MM.1S (cell line): ENCODE measurements at regions not wholly inside any gene's neighbourhood (a gene's known extent, or its start where the extent isn't known, plus 50 kb on each side); places are given as distances from the start of the nearest gene placed in this dataset.

Source experiments
- DNase-seq: peaks from one replicate; pipeline ENCODE4 v3.0.0-alpha.2; 2015
- H2AFZ ChIP-seq: fragments of 300-600 bp; sonication (generic); 2 replicates; pipeline ENCODE4 v1.6.0; 2016; ENCODE audit warnings: antibody characterized with exemption, low read length
- H3F3A ChIP-seq: fragments of 300-600 bp; sonication (generic); 2 replicates; pipeline ENCODE4 v1.6.1; 2016; ENCODE audit warnings: mild to moderate bottlenecking, antibody characterized with exemption, low read length, moderate library complexity, mixed read lengths; ENCODE audit not compliant: insufficient read depth
- H3K27ac ChIP-seq: fragments of 300-600 bp; sonication (generic); 2 replicates; pipeline ENCODE4 v1.5.1; 2016; ENCODE audit warnings: mild to moderate bottlenecking, low read length
- H3K27me3 ChIP-seq: fragments of 300-600 bp; sonication (generic); replicated peaks from 2 replicates; pipeline ENCODE4 v1.6.0; 2016; ENCODE audit warnings: low read length; ENCODE audit not compliant: insufficient read depth
- H3K36me3 ChIP-seq: fragments of 300-600 bp; sonication (generic); replicated peaks from 2 replicates; pipeline ENCODE4 v1.6.1; 2016; ENCODE audit warnings: mild to moderate bottlenecking, low read length, mixed read lengths; ENCODE audit not compliant: insufficient read depth
- H3K4me1 ChIP-seq: fragments of 300-600 bp; sonication (generic); 2 replicates; pipeline ENCODE4 v1.6.1; 2016; ENCODE audit warnings: low read length, mixed read lengths
- H3K4me2 ChIP-seq: fragments of 300-600 bp; sonication (generic); 2 replicates; pipeline ENCODE4 v1.6.0; 2016; ENCODE audit warnings: low read depth, low read length
- H3K4me3 ChIP-seq: fragments of 300-600 bp; sonication (generic); 2 replicates; pipeline ENCODE4 v1.5.1; 2016; ENCODE audit warnings: low read length, mixed read lengths
- H3K79me2 ChIP-seq: fragments of 300-600 bp; sonication (generic); 2 replicates; pipeline ENCODE4 v1.6.1; 2016; ENCODE audit warnings: mixed run types, low read length, mixed read lengths
- H3K9ac ChIP-seq: fragments of 300-600 bp; sonication (generic); 2 replicates; pipeline ENCODE4 v1.6.1; 2016; ENCODE audit warnings: low read length, mixed read lengths
- H3K9me2 ChIP-seq: fragments of 300-600 bp; sonication (generic); replicated peaks from 2 replicates; pipeline ENCODE4 v1.6.1; 2016; ENCODE audit warnings: mild to moderate bottlenecking, low read length, mixed read lengths; ENCODE audit not compliant: insufficient read depth
- H3K9me3 ChIP-seq: fragments of 300-600 bp; sonication (generic); replicated peaks from 2 replicates; pipeline ENCODE4 v1.6.1; 2016; ENCODE audit warnings: mild to moderate bottlenecking, low read length, mixed read lengths; ENCODE audit not compliant: insufficient read depth
- H4K20me1 ChIP-seq: fragments of 300-600 bp; sonication (generic); 2 replicates; pipeline ENCODE4 v1.6.1; 2016; ENCODE audit warnings: mild to moderate bottlenecking, low read length, moderate library complexity, mixed read lengths; ENCODE audit not compliant: insufficient read depth
- CTCF ChIP-seq: fragments of 300-600 bp; sonication (generic); IDR thresholded peaks from 2 replicates; pipeline ENCODE4 v1.5.1; 2016; ENCODE audit warnings: antibody characterized with exemption, low read length, mixed read lengths
- EZH2 ChIP-seq: fragments of 300-600 bp; sonication (generic); optimal IDR thresholded peaks from 2 replicates; pipeline ENCODE3; 2017; ENCODE audit warnings: low read depth, mild to moderate bottlenecking, antibody characterized with exemption, low read length, mixed read lengths
- EZH2phosphoT487 ChIP-seq: fragments of 300-600 bp; sonication (generic); IDR thresholded peaks from 2 replicates; pipeline ENCODE4 v1.6.1; 2018; ENCODE audit warnings: antibody characterized with exemption, low read length

- DNase-seq = no peak
- H3K36me3 ChIP-seq = no peaks in the 10 kb centered on the region
- no peaks in the 10 kb centered on the region for H3K9me3 ChIP-seq
- H3F3A ChIP-seq = no peaks in the 10 kb centered on the region
- no peaks in the 10 kb centered on the region for H3K79me2 ChIP-seq
- TF ChIP-seq CTCF (no peak), EZH2phosphoT487 (no peak), EZH2 (no peak)
- H3K4me2 ChIP-seq = no peak overlapping the region
- H3K9ac ChIP-seq = no peak overlapping the region
- no peaks in the 10 kb centered on the region for H3K4me1 ChIP-seq
- no peak overlapping the region for H3K27ac ChIP-seq
- no peak overlapping the region for H3K4me3 ChIP-seq
- no peaks in the 10 kb centered on the region for H3K27me3 ChIP-seq
- no peak overlapping the region for H2AFZ ChIP-seq
- H3K9me2 ChIP-seq = no peaks in the 10 kb centered on the region
- H4K20me1 ChIP-seq = no peaks in the 10 kb centered on the region
Measured at GRCh38 chr7:46696741-46697140, 775.7 kb upstream of the IGFBP3 start.

- Histone ChIP-seq H2AFZ (no peak overlapping the region), H3K79me2 (no peaks in the 10 kb centered on the region)
Measured at GRCh38 chr7:46695051-46695708, 774.1 kb upstream of the IGFBP3 start.

GRCh38 chr7:46694058-46694457 lies 773.0 kb upstream of the IGFBP3 start:
- H3K9ac ChIP-seq = no peak overlapping the region
- H4K20me1 ChIP-seq = no peaks in the 10 kb centered on the region
- H3K9me2 ChIP-seq = no peaks in the 10 kb centered on the region
- H3K9me3 ChIP-seq = no peaks in the 10 kb centered on the region
- H3K27ac ChIP-seq = no peak overlapping the region
- DNase-seq = no peak
- no peaks in the 10 kb centered on the region for H3F3A ChIP-seq
- H3K27me3 ChIP-seq = no peaks in the 10 kb centered on the region
- no peaks in the 10 kb centered on the region for H3K4me1 ChIP-seq
- H2AFZ ChIP-seq = no peak overlapping the region
- H3K4me3 ChIP-seq = no peak overlapping the region
- H3K36me3 ChIP-seq = no peaks in the 10 kb centered on the region
- no peaks in the 10 kb centered on the region for H3K79me2 ChIP-seq
- TF ChIP-seq EZH2phosphoT487 (no peak), EZH2 (no peak), CTCF (no peak)
- no peak overlapping the region for H3K4me2 ChIP-seq

More at GRCh38 chr7:46695051-46695708, 774.1 kb upstream of the IGFBP3 start:
- Histone ChIP-seq H3K27me3 (no peaks in the 10 kb centered on the region), H4K20me1 (no peaks in the 10 kb centered on the region), H3K27ac (no peak overlapping the region), H3K9me2 (no peaks in the 10 kb centered on the region), H3K36me3 (no peaks in the 10 kb centered on the region), H3K9me3 (no peaks in the 10 kb centered on the region), H3K9ac (no peak overlapping the region), H3K4me3 (no peak overlapping the region), H3F3A (no peaks in the 10 kb centered on the region), H3K4me1 (no peaks in the 10 kb centered on the region), H3K4me2 (no peak overlapping the region)
- no peak for DNase-seq
- TF ChIP-seq EZH2 = no peak
- TF ChIP-seq CTCF = no peak
- TF ChIP-seq EZH2phosphoT487 = no peak
